ENCODE measurements at regions not wholly inside any gene's neighbourhood (a gene's known extent, or its start where the extent isn't known, plus 50 kb on each side); places are given as distances from the start of the nearest gene placed in this dataset.

DNA sequence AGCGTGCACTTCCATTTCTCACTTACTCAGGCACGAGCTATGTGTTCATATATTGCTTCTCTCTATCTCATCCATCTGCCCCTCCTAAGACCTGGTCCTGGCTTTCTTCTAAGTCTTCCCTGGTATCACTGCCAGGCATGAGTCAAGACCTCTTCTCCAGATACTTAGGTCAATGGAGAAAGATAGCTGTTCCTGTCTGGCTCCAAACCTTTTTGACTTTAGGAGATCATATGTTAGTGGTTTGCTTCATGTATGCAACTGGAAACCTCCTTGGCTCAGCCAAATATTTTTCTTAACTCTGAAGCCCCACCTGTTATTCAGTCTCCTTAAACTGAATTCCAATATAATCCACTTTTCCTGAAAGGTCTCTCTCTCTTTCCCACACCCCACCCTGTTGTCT, 211.6 kb upstream of the PTBP2 start:
- BruUV-seq (replicated peaks) = no TSS peak

More for the DNA sequence above, 211.6 kb upstream of the PTBP2 start:
- FAIRE-seq (no peak), DNase-seq (ENCODE audit: extremely low read depth in 1 of 4, low spot score in 3 of 4) (no peak), ATAC-seq (no peak)
- intact Hi-C loops (cut with micrococcal nuclease) (no loop called here), in situ Hi-C loops (cut with MboI) (no loop called here)
- Histone ChIP-seq H2AFZ (ENCODE audit: low read depth, low read length) (no peak overlapping the region), H3K4me3 (no peak overlapping the region), H3K9me3 (replicated peaks; ENCODE audit: control insufficient read depth, insufficient read depth, low read depth, low read length) (0 out of 2 replicates have a peak, but pooled peaks cover 2% of the 10 kb centered on the region), H3K9ac (ENCODE audit: insufficient read depth in 1 of 2, low read depth in 2 of 2, low read length in 2 of 2) (no peak overlapping the region), H3K79me2 (ENCODE audit: control insufficient read depth, insufficient read depth, low read length) (no peaks in the 10 kb centered on the region), H3K4me1 (replicated peaks in 1 of 2; ENCODE audit: control insufficient read depth in 2 of 2, insufficient read depth in 2 of 2, low read length in 2 of 2) (no peaks in the 10 kb centered on the region), H3K36me3 (ENCODE audit: control insufficient read depth, insufficient read depth, low read length) (no peaks in the 10 kb centered on the region), H4K20me1 (replicated peaks; ENCODE audit: control insufficient read depth, insufficient read depth, low read length) (no peaks in the 10 kb centered on the region), H3K4me2 (ENCODE audit: insufficient read depth, low read length) (no peak overlapping the region), H3K27ac (ENCODE audit: extremely low read depth, low read depth, low read length) (no peak overlapping the region), H3K9me1 (ENCODE audit: control insufficient read depth, insufficient read depth, low read length) (no peaks in the 10 kb centered on the region), H3K27me3 (ENCODE audit: control insufficient read depth in 2 of 2, insufficient read depth in 2 of 2, low read length in 2 of 2) (no peaks in the 10 kb centered on the region)
- ChIA-PET CTCF (ENCODE audit: low intra/inter-chr PET ratio) (no interaction called here), POLR2A (no interaction called here)
- WGBS (ENCODE audit: insufficient coverage, low coverage, missing lambda C conversion rate) = 0% methylated on average over 2 of the region's 2 CpGs
- TF ChIP-seq, protein P1, sequence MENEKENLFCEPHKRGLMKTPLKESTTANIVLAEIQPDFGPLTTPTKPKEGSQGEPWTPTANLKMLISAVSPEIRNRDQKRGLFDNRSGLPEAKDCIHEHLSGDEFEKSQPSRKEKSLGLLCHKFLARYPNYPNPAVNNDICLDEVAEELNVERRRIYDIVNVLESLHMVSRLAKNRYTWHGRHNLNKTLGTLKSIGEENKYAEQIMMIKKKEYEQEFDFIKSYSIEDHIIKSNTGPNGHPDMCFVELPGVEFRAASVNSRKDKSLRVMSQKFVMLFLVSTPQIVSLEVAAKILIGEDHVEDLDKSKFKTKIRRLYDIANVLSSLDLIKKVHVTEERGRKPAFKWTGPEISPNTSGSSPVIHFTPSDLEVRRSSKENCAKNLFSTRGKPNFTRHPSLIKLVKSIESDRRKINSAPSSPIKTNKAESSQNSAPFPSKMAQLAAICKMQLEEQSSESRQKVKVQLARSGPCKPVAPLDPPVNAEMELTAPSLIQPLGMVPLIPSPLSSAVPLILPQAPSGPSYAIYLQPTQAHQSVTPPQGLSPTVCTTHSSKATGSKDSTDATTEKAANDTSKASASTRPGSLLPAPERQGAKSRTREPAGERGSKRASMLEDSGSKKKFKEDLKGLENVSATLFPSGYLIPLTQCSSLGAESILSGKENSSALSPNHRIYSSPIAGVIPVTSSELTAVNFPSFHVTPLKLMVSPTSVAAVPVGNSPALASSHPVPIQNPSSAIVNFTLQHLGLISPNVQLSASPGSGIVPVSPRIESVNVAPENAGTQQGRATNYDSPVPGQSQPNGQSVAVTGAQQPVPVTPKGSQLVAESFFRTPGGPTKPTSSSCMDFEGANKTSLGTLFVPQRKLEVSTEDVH (IDR thresholded peaks at IDR 0.05; ENCODE audit: low read depth, partially characterized antibody) = no peak
- TF ChIP-seq KLF13 (tag; IDR thresholded peaks at IDR 0.05; ENCODE audit: borderline replicate concordance, low read depth) (no peak), EP300 (IDR thresholded peaks at IDR 0.05; ENCODE audit: low read length) (no peak)
- TF ChIP-seq, protein P2, sequence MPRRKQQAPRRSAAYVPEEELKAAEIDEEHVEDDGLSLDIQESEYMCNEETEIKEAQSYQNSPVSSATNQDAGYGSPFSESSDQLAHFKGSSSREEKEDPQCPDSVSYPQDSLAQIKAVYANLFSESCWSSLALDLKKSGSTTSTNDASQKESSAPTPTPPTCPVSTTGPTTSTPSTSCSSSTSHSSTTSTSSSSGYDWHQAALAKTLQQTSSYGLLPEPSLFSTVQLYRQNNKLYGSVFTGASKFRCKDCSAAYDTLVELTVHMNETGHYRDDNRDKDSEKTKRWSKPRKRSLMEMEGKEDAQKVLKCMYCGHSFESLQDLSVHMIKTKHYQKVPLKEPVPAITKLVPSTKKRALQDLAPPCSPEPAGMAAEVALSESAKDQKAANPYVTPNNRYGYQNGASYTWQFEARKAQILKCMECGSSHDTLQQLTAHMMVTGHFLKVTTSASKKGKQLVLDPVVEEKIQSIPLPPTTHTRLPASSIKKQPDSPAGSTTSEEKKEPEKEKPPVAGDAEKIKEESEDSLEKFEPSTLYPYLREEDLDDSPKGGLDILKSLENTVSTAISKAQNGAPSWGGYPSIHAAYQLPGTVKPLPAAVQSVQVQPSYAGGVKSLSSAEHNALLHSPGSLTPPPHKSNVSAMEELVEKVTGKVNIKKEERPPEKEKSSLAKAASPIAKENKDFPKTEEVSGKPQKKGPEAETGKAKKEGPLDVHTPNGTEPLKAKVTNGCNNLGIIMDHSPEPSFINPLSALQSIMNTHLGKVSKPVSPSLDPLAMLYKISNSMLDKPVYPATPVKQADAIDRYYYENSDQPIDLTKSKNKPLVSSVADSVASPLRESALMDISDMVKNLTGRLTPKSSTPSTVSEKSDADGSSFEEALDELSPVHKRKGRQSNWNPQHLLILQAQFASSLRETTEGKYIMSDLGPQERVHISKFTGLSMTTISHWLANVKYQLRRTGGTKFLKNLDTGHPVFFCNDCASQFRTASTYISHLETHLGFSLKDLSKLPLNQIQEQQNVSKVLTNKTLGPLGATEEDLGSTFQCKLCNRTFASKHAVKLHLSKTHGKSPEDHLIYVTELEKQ (CRISPR knock-in tag; IDR thresholded peaks at IDR 0.05) = no peak
